ENCODE measurements at regions not wholly inside any gene's neighbourhood (a gene's known extent, or its start where the extent isn't known, plus 50 kb on each side); places are given as distances from the start of the nearest gene placed in this dataset.

DNA sequence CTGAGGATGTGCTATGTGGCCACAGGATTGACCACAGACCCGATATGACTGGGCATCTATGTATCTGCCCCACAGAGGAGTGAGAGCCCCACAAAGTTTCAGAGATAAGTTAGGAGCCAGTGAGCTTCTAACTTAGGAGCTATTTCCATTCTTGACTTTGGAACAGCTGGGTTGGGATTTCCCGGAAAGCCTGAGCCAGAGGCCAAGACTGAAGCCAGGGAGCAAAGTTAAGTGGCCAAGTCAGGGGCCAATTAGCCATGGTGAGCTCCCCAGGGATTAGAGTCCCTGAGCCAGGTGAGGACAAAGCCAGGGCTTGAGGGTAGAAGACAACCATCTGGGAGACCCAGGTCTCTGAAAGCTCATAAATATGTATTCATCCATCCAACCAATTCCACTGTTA is 143.6 kb downstream of the MAFB start:
- peaks cover 0 to 2% of the 10 kb centered on the region in 2 donors for H3K27me3 ChIP-seq (ENCODE audit: control insufficient read depth in 1 of 2, insufficient read depth in 2 of 2, low read length in 2 of 2)
- no peaks in the 10 kb centered on the region for H3K36me3 ChIP-seq (ENCODE audit: control insufficient read depth in 2 of 2, insufficient read depth in 2 of 2, low read length in 2 of 2)
- H3K9ac ChIP-seq (ENCODE audit: low read length in 2 of 2) = no peak overlapping the region
- no peaks in the 10 kb centered on the region for H3K9me3 ChIP-seq (ENCODE audit: control insufficient read depth in 2 of 2, low read length in 2 of 2)
- H3K4me3 ChIP-seq (ENCODE audit: low read length in 2 of 2) = no peak overlapping the region
- peaks cover 4% of the 10 kb centered on the region for H3K4me1 ChIP-seq (ENCODE audit: control insufficient read depth, insufficient read depth, low read length)
- H3K27ac ChIP-seq (ENCODE audit: low read length) = no peak overlapping the region

DNA sequence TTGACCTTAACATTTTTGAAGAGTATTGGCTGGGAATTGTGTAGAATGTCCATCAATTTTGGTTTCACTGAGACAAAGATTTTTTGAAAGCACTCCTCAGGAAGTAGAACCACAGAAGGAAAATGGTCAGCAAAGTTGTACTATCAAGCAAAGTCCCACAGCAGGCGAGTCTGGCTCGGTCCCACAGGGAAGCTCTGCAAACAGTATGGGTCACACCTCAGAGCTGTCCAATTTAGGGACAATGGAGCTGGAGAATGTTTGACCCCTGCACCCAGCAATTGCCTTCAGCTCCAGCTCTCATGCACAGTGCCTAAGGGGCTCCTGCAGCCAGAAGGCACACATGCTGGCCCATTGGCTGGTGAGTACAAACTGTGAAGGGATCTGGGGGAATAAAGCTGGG is 147.0 kb downstream of the MAFB start:
- no peak overlapping the region for H3K9ac ChIP-seq (ENCODE audit: low read length in 2 of 2)
- H3K27me3 ChIP-seq (ENCODE audit: control insufficient read depth in 1 of 2, insufficient read depth in 2 of 2, low read length in 2 of 2) = no peaks in the 10 kb centered on the region
- no peaks in the 10 kb centered on the region for H3K4me1 ChIP-seq (ENCODE audit: control insufficient read depth, insufficient read depth, low read length)
- H3K27ac ChIP-seq (ENCODE audit: low read length) = no peak overlapping the region
- no peaks in the 10 kb centered on the region for H3K36me3 ChIP-seq (ENCODE audit: control insufficient read depth in 2 of 2, insufficient read depth in 2 of 2, low read length in 2 of 2)
- H3K4me3 ChIP-seq (ENCODE audit: low read length in 2 of 2) = no peak overlapping the region
- peaks cover 0 to 3% of the 10 kb centered on the region in 2 donors for H3K9me3 ChIP-seq (ENCODE audit: control insufficient read depth in 2 of 2, low read length in 2 of 2)

DNA sequence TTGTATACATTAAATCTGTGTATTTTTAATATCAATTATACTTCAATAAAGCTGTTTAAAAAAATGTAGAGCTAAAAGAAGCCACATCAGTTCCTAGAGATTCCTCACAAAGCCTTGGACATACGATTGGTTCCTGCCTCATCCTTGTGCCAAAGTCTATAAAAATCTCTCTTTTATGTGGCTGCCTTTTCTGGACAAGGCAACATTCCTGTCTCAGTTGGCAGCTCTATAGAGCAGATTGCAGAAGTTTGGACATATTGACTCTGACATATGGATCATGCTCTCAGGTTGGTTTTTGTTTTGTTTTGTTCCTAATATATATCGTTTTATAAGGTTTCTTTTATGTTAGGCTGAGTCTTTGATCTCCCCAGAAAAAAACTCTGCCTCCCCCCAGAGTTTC is 148.9 kb downstream of the MAFB start:
- H3K9ac ChIP-seq (ENCODE audit: low read length in 2 of 2) = no peak overlapping the region
- H3K36me3 ChIP-seq (ENCODE audit: control insufficient read depth in 2 of 2, insufficient read depth in 2 of 2, low read length in 2 of 2) = no peaks in the 10 kb centered on the region
- no peaks in the 10 kb centered on the region for H3K27me3 ChIP-seq (ENCODE audit: control insufficient read depth in 1 of 2, insufficient read depth in 2 of 2, low read length in 2 of 2)
- H3K4me3 ChIP-seq (ENCODE audit: low read length in 2 of 2) = no peak overlapping the region
- no peak overlapping the region for H3K27ac ChIP-seq (ENCODE audit: low read length)
- H3K4me1 ChIP-seq (ENCODE audit: control insufficient read depth, insufficient read depth, low read length) = no peaks in the 10 kb centered on the region
- H3K9me3 ChIP-seq (ENCODE audit: control insufficient read depth in 2 of 2, low read length in 2 of 2) = peaks cover 0 to 3% of the 10 kb centered on the region in 2 donors

DNA sequence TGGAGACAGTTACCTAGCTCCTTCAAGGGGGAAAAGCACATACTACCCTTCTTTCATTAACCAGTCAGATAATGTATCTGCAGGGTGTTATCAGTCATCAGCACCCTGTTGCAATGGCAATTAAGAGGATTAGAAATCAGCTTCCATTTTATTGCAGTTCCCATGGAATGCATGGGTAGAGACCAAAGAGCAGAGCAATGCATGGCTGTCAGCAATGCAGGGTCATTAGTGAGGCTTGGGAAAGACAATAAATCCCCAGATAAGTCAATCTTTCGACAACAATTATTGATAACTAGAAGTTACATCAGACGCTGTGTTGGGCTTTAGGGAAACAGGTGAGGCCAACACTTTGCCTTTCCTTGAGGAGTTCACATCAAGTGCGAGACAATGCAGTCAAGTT is 150.9 kb downstream of the MAFB start:
- H3K4me3 ChIP-seq (ENCODE audit: low read length in 2 of 2) = no peak overlapping the region
- no peak overlapping the region for H3K9ac ChIP-seq (ENCODE audit: low read length in 2 of 2)
- H3K36me3 ChIP-seq (ENCODE audit: control insufficient read depth in 2 of 2, insufficient read depth in 2 of 2, low read length in 2 of 2) = no peaks in the 10 kb centered on the region
- no peaks in the 10 kb centered on the region for H3K4me1 ChIP-seq (ENCODE audit: control insufficient read depth, insufficient read depth, low read length)
- H3K27me3 ChIP-seq (ENCODE audit: control insufficient read depth in 1 of 2, insufficient read depth in 2 of 2, low read length in 2 of 2) = no peaks in the 10 kb centered on the region
- H3K9me3 ChIP-seq (ENCODE audit: control insufficient read depth in 2 of 2, low read length in 2 of 2) = peaks cover 0 to 3% of the 10 kb centered on the region in 2 donors
- no peak overlapping the region for H3K27ac ChIP-seq (ENCODE audit: low read length)

DNA sequence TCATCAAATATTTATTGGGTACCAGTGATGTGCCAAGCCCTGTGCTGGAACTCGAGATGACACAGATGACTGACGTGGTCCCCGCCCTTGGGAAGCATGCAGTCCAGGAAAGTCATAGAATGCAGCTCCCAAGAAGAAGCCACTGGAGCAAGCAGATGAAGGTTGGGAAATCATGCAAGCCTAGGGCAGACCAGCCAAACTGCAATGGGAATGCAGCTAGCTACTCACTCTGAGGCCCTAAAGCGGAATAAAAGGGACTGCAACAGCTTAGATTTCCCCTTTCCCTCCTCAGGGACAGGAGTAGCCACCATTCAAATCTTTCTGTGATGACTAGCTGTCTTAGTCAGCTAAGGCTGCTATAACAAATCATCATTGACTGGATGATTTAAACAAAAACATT is 152.2 kb downstream of the MAFB start:
- Histone ChIP-seq H3K4me1 (ENCODE audit: control insufficient read depth, insufficient read depth, low read length) (no peaks in the 10 kb centered on the region), H3K27ac (ENCODE audit: low read length) (no peak overlapping the region), H3K9me3 (ENCODE audit: control insufficient read depth in 2 of 2, low read length in 2 of 2) (peaks cover 8 to 10% of the 10 kb centered on the region in 2 donors), H3K36me3 (ENCODE audit: control insufficient read depth in 2 of 2, insufficient read depth in 2 of 2, low read length in 2 of 2) (no peaks in the 10 kb centered on the region), H3K9ac (ENCODE audit: low read length in 2 of 2) (no peak overlapping the region), H3K27me3 (ENCODE audit: control insufficient read depth in 1 of 2, insufficient read depth in 2 of 2, low read length in 2 of 2) (no peaks in the 10 kb centered on the region), H3K4me3 (ENCODE audit: low read length in 2 of 2) (no peak overlapping the region)

DNA sequence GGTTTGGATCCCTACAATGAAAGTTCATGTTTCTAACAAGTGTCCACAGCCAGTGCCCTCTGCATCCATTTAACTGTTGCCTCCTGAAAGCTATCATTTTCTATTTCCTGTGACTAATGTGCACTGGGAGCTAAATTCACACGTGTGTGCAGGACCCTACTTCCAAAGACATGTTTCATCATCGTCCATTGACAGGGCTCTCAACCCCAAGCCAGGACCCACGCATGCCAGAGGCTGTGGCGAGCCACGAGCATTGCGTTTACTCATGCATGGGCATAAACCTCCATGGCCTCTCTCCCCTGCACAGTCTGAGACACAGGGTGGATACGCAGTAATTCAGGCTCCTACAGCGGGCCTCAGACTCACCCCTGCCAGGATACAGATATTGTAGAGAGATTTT is 153.2 kb downstream of the MAFB start:
- H3K27me3 ChIP-seq (ENCODE audit: control insufficient read depth in 1 of 2, insufficient read depth in 2 of 2, low read length in 2 of 2) = no peaks in the 10 kb centered on the region
- H3K9me3 ChIP-seq (ENCODE audit: control insufficient read depth in 2 of 2, low read length in 2 of 2) = peaks cover 11 to 17% of the 10 kb centered on the region in 2 donors
- no peak overlapping the region for H3K9ac ChIP-seq (ENCODE audit: low read length in 2 of 2)
- no peaks in the 10 kb centered on the region for H3K4me1 ChIP-seq (ENCODE audit: control insufficient read depth, insufficient read depth, low read length)
- no peaks in the 10 kb centered on the region for H3K36me3 ChIP-seq (ENCODE audit: control insufficient read depth in 2 of 2, insufficient read depth in 2 of 2, low read length in 2 of 2)
- no peak overlapping the region for H3K4me3 ChIP-seq (ENCODE audit: low read length in 2 of 2)
- no peak overlapping the region for H3K27ac ChIP-seq (ENCODE audit: low read length)

DNA sequence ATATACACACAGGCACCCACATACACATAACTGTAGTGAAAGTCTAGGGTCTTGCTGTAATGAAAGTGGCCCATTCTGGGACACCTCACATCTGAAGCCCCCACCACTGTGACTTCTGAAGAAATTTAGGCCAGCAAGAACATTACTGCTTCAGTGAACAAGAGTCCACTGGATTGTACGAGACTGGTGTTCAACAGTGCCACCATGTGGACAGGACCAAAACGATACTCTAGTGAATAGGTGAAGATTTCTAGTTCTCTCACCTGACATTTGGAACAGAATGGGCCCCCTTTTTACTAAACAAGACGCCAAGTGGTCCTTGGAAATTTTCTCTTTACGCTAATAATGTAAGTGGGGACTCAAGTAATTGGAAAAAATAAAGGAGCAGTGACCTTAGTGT is 156.9 kb downstream of the MAFB start:
- no peak overlapping the region for H3K4me3 ChIP-seq (ENCODE audit: low read length in 2 of 2)
- H3K9ac ChIP-seq (ENCODE audit: low read length in 2 of 2) = no peak overlapping the region
- no peaks in the 10 kb centered on the region for H3K4me1 ChIP-seq (ENCODE audit: control insufficient read depth, insufficient read depth, low read length)
- H3K36me3 ChIP-seq (ENCODE audit: control insufficient read depth in 2 of 2, insufficient read depth in 2 of 2, low read length in 2 of 2) = no peaks in the 10 kb centered on the region
- no peak overlapping the region for H3K27ac ChIP-seq (ENCODE audit: low read length)
- peaks cover 8 to 24% of the 10 kb centered on the region in 2 donors for H3K9me3 ChIP-seq (ENCODE audit: control insufficient read depth in 2 of 2, low read length in 2 of 2)
- no peaks in the 10 kb centered on the region for H3K27me3 ChIP-seq (ENCODE audit: control insufficient read depth in 1 of 2, insufficient read depth in 2 of 2, low read length in 2 of 2)

DNA sequence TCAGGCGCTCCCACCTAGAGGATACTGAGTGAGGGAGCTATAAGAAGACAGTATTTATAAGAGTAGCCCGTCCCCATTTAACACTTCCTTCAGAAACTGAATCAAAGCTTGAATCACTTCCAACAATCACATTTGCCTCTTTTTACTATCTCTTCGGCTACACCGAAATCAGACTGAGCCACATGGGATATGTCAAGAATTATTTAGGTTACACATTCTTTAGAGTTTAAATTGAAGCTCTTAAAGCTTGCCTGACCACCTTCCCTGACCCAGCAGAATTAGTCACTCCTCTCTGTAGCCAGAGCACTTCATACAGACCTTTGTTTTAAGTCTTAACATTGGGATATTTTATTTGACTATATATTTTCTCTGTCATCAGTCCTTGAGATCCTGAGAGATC is 163.7 kb downstream of the MAFB start:
- Histone ChIP-seq H3K4me3 (ENCODE audit: low read length in 2 of 2) (no peak overlapping the region), H3K4me1 (ENCODE audit: control insufficient read depth, insufficient read depth, low read length) (no peaks in the 10 kb centered on the region), H3K9me3 (ENCODE audit: control insufficient read depth in 2 of 2, low read length in 2 of 2) (peaks cover 7 to 10% of the 10 kb centered on the region in 2 donors), H3K9ac (ENCODE audit: low read length in 2 of 2) (no peak overlapping the region), H3K36me3 (ENCODE audit: control insufficient read depth in 2 of 2, insufficient read depth in 2 of 2, low read length in 2 of 2) (no peaks in the 10 kb centered on the region), H3K27me3 (ENCODE audit: control insufficient read depth in 1 of 2, insufficient read depth in 2 of 2, low read length in 2 of 2) (no peaks in the 10 kb centered on the region), H3K27ac (ENCODE audit: low read length) (no peak overlapping the region)

DNA sequence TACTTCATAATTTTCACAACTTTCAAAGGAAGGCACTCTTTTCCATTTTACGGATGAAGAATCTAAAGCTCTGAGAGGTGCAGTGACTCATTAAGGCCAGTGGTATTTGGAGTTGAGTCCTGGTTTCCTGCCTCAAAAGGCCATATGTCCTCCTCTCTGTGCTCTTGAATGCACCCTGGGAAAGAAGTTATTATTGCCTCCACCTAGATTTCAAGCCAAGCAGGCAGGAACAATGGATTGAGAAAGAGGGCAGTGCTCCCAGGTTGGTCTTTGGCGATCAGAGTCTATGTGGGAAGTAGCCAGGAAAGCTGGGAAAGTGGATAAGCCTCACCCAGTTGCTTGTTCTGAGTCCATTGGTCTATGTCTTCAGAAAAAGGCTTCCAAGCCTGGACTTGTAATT is 165.0 kb downstream of the MAFB start:
- H3K27me3 ChIP-seq (ENCODE audit: control insufficient read depth in 1 of 2, insufficient read depth in 2 of 2, low read length in 2 of 2) = no peaks in the 10 kb centered on the region
- no peaks in the 10 kb centered on the region for H3K4me1 ChIP-seq (ENCODE audit: control insufficient read depth, insufficient read depth, low read length)
- H3K4me3 ChIP-seq (ENCODE audit: low read length in 2 of 2) = no peak overlapping the region
- no peak overlapping the region for H3K9ac ChIP-seq (ENCODE audit: low read length in 2 of 2)
- no peaks in the 10 kb centered on the region for H3K36me3 ChIP-seq (ENCODE audit: control insufficient read depth in 2 of 2, insufficient read depth in 2 of 2, low read length in 2 of 2)
- H3K9me3 ChIP-seq (ENCODE audit: control insufficient read depth in 2 of 2, low read length in 2 of 2) = peaks cover 4 to 10% of the 10 kb centered on the region in 2 donors
- H3K27ac ChIP-seq (ENCODE audit: low read length) = no peak overlapping the region

DNA sequence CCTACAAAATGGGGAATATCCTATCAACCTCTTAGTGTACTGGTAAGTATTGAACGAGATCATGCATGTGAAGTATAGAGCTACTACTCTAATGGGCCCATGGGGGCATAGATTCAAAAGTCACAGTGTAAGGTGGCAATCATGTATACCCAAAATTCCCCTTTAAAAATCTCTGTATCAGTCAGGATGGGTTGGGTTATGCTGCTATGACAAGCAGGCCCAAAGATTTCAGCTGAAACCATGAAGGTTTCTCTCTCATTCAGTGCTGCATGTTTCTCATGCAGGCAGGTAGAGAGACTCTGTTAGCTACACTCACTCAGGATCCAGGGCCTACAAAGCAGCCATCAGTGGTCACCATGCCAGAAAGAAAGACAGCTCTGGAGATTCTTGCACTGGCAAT is 166.6 kb downstream of the MAFB start:
- H3K4me1 ChIP-seq (ENCODE audit: control insufficient read depth, insufficient read depth, low read length) = no peaks in the 10 kb centered on the region
- no peaks in the 10 kb centered on the region for H3K36me3 ChIP-seq (ENCODE audit: control insufficient read depth in 2 of 2, insufficient read depth in 2 of 2, low read length in 2 of 2)
- H3K9ac ChIP-seq (ENCODE audit: low read length in 2 of 2) = no peak overlapping the region
- no peak overlapping the region for H3K27ac ChIP-seq (ENCODE audit: low read length)
- no peak overlapping the region for H3K4me3 ChIP-seq (ENCODE audit: low read length in 2 of 2)
- no peaks in the 10 kb centered on the region for H3K27me3 ChIP-seq (ENCODE audit: control insufficient read depth in 1 of 2, insufficient read depth in 2 of 2, low read length in 2 of 2)
- H3K9me3 ChIP-seq (ENCODE audit: control insufficient read depth in 2 of 2, low read length in 2 of 2) = peaks cover 4 to 10% of the 10 kb centered on the region in 2 donors

DNA sequence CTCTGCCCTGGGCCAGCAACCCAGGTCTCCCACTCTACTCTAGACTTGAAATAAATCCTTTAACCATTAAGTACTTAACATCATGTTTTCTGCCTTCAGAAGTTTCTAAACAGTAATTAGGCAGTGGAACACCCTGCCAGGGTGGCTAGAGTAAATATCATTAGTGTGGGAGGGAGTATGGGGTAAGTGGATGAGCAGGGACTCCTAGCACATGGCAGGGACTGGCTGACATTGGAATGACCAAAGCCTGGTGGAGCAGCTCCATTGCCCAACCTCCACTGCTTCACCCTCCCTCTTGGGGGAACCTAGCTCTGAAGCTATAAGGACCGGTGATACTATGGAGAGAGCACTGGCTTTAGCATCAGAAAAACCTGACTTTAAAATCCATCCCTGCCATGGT is 167.1 kb downstream of the MAFB start:
- Histone ChIP-seq H3K4me3 (ENCODE audit: low read length in 2 of 2) (no peak overlapping the region), H3K9ac (ENCODE audit: low read length in 2 of 2) (no peak overlapping the region), H3K4me1 (ENCODE audit: control insufficient read depth, insufficient read depth, low read length) (no peaks in the 10 kb centered on the region), H3K27me3 (ENCODE audit: control insufficient read depth in 1 of 2, insufficient read depth in 2 of 2, low read length in 2 of 2) (no peaks in the 10 kb centered on the region), H3K9me3 (ENCODE audit: control insufficient read depth in 2 of 2, low read length in 2 of 2) (peaks cover 4 to 10% of the 10 kb centered on the region in 2 donors), H3K36me3 (ENCODE audit: control insufficient read depth in 2 of 2, insufficient read depth in 2 of 2, low read length in 2 of 2) (no peaks in the 10 kb centered on the region), H3K27ac (ENCODE audit: low read length) (no peak overlapping the region)
